22Rv1 (cell line): ENCODE measurements at regions not wholly inside any gene's neighbourhood (a gene's known extent, or its start where the extent isn't known, plus 50 kb on each side); places are given as distances from the start of the nearest gene placed in this dataset.

Experiments used
- ZFX ChIP-seq: fragments of 450-650 bp; IDR thresholded peaks from 2 replicates; pipeline ENCODE4 v1.6.1; 2017; ENCODE audit warnings: antibody characterized with exemption, borderline replicate concordance
- TF ChIP-seq, protein P1 (sequence below): fragments of 450-650 bp; IDR thresholded peaks from 2 replicates; pipeline ENCODE4 v1.5.1; 2017; ENCODE audit warnings: mild to moderate bottlenecking

DNA sequence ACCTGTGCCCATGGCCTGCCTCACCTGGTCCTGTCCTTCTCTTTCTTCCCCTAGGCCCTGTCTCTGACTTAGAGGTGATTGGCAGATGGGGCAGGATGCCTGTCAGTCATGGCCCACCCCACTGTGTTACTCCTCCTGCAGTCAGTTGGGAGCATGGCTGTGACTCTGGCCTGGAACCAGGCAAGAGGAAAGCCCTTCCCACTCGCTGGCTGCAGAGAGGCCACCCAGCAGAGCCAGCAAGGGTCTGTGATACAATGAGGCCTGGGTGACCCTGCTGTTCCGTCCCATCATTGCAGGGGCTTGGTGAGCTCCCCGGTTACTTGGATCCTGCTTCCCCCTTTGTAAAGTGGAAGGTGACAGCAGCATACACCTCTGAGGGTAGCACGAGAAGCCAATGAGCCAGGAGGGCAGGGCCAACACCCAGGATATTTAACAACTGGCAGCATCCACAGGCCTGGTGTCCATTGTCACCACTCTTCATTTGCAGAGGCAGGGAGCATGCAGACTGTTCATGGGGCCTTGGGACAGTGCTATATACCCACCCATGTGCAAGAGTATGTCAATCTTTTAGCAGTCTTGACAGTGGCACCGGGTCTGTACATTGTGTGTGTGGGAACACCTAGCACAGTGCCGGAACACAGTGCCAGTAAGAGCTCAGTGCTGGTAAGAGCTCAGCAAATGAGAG is 191.0 kb upstream of the C1orf174 start:
- TF ChIP-seq, protein P1, sequence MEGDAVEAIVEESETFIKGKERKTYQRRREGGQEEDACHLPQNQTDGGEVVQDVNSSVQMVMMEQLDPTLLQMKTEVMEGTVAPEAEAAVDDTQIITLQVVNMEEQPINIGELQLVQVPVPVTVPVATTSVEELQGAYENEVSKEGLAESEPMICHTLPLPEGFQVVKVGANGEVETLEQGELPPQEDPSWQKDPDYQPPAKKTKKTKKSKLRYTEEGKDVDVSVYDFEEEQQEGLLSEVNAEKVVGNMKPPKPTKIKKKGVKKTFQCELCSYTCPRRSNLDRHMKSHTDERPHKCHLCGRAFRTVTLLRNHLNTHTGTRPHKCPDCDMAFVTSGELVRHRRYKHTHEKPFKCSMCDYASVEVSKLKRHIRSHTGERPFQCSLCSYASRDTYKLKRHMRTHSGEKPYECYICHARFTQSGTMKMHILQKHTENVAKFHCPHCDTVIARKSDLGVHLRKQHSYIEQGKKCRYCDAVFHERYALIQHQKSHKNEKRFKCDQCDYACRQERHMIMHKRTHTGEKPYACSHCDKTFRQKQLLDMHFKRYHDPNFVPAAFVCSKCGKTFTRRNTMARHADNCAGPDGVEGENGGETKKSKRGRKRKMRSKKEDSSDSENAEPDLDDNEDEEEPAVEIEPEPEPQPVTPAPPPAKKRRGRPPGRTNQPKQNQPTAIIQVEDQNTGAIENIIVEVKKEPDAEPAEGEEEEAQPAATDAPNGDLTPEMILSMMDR = no peak
- TF ChIP-seq ZFX = no peak
